Adrenal gland (tissue), 5 donors: ENCODE measurements at regions not wholly inside any gene's neighbourhood (a gene's known extent, or its start where the extent isn't known, plus 50 kb on each side); places are given as distances from the start of the nearest gene placed in this dataset.

Experiments used
- POLR2A ChIP-seq, 2 donors: fragments of 450-650 bp; IDR thresholded peaks; one replicate each; pipeline ENCODE4 v1.6.1; 2017; ENCODE audit warnings: antibody characterized with exemption in 2 of 2, mild to moderate bottlenecking in 2 of 2, moderate library complexity in 1 of 2
- TF ChIP-seq, protein P1 (sequence below), 6 experiments: fragments of 450-650 bp in 4 of 6; fragments of 200-600 bp in 2 of 6; sonication (generic) in 1 of 6; IDR thresholded peaks; 1 replicate in 5 of 6; 2 replicates in 1 of 6; pipeline versions ENCODE4 v1.5.1 to v1.8.0; 2016 to 2021; ENCODE audit warnings: antibody characterized with exemption in 6 of 6, mild to moderate bottlenecking in 2 of 6, moderate library complexity in 1 of 6
- donor health status: DM: no; HTN: no; CAD: no.

DNA sequence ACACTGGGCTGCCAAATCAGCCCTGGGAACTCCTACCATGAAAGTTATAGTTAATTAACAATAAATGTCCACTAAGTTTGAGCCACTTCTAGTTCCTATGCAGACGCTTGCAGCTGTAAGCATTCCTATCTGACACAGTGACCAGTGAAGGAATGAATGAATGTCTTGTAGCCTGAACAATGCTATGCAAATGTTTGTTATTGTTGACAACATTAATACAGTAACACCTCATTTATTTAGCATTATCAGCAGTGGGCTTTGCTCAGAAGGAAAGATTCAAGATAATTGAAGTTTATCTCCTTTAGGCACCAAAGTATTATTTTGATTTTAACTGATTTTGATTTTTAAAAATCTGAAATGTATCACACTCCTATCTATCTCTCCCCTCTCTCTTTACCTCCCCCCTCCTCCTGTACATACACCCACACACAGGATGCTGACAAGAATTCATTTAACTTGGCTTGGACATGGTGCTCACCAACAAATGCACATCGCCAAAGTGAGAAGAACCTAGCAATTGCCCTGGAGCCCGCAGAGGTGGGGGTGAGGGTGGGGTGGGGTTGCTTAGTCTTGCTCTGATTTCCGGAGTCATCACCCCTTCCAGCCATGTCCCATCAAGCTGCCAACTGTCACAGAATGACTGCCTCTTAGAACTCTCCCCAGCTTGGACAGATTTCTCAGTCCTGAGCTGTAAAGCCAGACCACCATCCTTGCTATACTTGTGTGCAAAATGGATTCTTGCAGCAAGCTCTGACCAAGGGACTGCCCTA lies 215.3 kb upstream of the CSF3R start:
- no peak for TF ChIP-seq POLR2A (IDR thresholded peaks at IDR 0.05)
- TF ChIP-seq, protein P1, sequence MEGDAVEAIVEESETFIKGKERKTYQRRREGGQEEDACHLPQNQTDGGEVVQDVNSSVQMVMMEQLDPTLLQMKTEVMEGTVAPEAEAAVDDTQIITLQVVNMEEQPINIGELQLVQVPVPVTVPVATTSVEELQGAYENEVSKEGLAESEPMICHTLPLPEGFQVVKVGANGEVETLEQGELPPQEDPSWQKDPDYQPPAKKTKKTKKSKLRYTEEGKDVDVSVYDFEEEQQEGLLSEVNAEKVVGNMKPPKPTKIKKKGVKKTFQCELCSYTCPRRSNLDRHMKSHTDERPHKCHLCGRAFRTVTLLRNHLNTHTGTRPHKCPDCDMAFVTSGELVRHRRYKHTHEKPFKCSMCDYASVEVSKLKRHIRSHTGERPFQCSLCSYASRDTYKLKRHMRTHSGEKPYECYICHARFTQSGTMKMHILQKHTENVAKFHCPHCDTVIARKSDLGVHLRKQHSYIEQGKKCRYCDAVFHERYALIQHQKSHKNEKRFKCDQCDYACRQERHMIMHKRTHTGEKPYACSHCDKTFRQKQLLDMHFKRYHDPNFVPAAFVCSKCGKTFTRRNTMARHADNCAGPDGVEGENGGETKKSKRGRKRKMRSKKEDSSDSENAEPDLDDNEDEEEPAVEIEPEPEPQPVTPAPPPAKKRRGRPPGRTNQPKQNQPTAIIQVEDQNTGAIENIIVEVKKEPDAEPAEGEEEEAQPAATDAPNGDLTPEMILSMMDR (IDR thresholded peaks at IDR 0.05): no peak
